ENCODE measurements at regions not wholly inside any gene's neighbourhood (a gene's known extent, or its start where the extent isn't known, plus 50 kb on each side); places are given as distances from the start of the nearest gene placed in this dataset.

DNA sequence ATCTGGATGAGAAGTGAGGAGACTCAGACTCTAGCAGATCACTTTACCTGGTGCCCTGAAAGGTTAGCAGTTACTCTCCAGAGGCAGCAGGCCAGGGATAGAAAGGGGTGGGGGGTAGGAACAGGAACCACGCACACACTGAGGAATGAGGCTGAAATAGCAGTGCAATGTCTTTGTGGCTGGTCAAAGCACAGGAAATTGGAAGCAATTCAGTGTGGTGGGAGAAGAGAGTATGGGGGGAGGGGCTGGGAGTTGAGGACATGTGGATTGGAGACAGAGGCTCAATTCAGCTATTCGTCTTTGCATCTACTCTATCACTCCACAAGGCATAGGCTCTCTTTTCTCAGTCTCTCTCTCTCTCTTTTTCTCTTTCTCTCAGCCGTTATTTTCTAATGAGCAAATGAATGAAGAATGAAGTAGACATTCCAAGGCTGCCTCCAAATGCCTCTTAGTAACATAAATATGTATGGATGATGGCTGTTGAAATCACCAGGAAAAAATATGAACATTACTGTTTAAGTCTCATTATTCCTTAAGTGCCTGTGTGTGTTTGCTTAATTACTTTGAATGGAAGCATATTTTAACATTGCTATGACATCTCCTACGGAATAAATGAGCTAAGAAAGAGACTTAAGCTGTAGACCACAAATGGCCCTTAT, 979.4 kb downstream of the TSN start:
- TF ChIP-seq FOXP2 (optimal IDR thresholded peaks at IDR 0.05; ENCODE audit: borderline replicate concordance, extremely low read depth, extremely low read length, insufficient read depth) (no peak), TAF1 (IDR thresholded peaks at IDR 0.05; ENCODE audit: borderline replicate concordance, insufficient read depth, low read length) (no peak)
- TF ChIP-seq, protein P1, sequence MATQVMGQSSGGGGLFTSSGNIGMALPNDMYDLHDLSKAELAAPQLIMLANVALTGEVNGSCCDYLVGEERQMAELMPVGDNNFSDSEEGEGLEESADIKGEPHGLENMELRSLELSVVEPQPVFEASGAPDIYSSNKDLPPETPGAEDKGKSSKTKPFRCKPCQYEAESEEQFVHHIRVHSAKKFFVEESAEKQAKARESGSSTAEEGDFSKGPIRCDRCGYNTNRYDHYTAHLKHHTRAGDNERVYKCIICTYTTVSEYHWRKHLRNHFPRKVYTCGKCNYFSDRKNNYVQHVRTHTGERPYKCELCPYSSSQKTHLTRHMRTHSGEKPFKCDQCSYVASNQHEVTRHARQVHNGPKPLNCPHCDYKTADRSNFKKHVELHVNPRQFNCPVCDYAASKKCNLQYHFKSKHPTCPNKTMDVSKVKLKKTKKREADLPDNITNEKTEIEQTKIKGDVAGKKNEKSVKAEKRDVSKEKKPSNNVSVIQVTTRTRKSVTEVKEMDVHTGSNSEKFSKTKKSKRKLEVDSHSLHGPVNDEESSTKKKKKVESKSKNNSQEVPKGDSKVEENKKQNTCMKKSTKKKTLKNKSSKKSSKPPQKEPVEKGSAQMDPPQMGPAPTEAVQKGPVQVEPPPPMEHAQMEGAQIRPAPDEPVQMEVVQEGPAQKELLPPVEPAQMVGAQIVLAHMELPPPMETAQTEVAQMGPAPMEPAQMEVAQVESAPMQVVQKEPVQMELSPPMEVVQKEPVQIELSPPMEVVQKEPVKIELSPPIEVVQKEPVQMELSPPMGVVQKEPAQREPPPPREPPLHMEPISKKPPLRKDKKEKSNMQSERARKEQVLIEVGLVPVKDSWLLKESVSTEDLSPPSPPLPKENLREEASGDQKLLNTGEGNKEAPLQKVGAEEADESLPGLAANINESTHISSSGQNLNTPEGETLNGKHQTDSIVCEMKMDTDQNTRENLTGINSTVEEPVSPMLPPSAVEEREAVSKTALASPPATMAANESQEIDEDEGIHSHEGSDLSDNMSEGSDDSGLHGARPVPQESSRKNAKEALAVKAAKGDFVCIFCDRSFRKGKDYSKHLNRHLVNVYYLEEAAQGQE (IDR thresholded peaks at IDR 0.05; ENCODE audit: insufficient read depth in 1 of 2, low read depth in 2 of 2, low read length in 2 of 2), result no peak

DNA sequence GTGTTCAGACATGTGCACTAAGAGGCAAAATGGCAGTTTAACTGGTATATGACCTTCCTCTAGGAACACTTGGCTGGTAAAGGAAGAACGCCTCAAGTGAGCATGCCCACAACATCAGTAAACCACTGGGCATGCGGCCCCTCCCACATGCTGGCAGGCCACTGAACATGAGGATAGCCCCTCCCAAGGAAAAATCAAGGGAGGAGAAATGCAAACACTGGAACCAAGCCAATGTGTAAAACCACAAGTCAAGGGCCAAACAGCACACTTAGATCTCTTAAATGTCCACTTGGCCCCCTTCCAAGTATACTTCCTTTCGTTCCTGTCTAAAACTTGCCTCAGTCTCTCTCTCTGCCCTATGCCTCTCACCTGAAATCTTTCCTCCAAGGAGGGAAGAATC, 980.8 kb downstream of the TSN start:
- TF ChIP-seq FOXP2 (optimal IDR thresholded peaks at IDR 0.05; ENCODE audit: borderline replicate concordance, extremely low read depth, extremely low read length, insufficient read depth), result no peak
- TF ChIP-seq TAF1 (IDR thresholded peaks at IDR 0.05; ENCODE audit: borderline replicate concordance, insufficient read depth, low read length), result no peak
- TF ChIP-seq, protein P1 (IDR thresholded peaks at IDR 0.05; ENCODE audit: insufficient read depth in 1 of 2, low read depth in 2 of 2, low read length in 2 of 2), result no peak
- TF ChIP-seq SIN3A (IDR thresholded peaks at IDR 0.05; ENCODE audit: borderline replicate concordance, insufficient read depth, low read length), result no peak
- no peak for TF ChIP-seq POLR2AphosphoS5 (IDR thresholded peaks at IDR 0.05; ENCODE audit: low read depth, low read length)

DNA sequence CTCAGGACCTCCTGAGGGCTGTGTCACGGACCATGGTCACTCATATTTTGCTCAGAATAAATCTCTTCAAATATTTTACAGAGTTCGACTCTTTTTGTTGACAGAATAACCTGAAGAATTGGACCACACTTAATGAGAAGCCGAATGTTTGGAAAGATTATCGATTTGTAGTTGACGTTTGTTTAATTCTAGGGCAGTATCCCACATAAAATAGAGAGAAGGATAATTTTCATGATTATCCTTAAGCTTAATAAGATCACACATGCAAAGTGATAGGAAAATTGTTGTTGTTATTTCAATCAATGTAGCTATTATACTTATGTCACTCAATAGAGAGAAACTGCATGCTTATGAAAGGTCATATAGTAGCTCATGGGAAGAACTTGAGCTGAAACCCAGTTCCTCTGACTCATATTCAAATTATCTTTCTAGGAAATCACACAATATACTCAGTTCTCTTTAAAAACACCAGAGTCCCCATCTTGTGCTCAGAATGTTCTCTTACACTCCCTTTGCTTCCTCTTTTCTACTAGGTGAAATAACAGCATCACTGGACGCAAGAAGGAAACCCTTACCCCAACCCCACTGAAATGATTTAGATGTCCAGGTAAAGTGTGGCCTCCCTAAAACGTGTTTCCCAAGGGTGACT, 982.1 kb downstream of the TSN start:
- TF ChIP-seq FOXP2 (optimal IDR thresholded peaks at IDR 0.05; ENCODE audit: borderline replicate concordance, extremely low read depth, extremely low read length, insufficient read depth), result no peak

DNA sequence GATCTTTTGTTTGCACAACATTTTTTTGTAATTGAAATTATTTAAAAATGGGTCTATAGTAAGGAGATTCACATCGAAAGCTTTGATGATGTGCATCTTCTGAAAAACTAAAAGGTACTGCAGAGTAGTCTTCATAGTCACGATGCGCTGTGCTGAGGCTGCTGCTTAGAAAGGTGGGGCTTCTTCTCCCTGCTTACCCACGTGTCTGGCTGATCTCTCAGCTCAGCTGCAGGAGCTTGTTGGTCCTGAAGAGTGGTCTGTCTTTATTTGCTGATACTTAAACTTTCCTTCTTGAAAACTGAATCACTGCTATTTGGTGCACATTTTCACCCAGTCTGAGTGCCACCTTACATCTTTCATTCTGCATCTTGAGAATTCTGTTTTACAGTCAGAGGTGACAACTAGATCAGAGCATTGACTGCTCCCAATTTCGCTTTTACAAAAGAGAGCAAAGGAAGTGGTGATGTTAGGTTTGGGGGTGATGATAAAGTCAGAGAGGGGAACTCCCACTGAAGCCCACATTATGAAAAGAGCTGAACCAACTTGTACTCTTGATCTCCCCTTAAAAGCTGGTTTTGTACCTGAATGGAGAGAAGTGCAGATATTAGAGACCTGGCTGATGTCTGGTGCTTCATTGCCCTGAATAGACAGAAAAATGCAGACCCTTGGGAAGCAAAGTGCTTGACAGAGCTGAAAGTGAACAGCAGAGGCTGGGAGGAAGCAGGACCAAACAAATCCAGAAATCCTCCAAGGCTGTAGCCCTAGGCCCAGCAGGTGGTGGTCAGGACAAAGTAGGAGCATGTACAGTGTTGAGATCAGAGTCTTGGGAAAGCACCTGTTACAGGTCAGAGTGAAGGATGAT, 984.5 kb downstream of the TSN start:
- TF ChIP-seq, protein P1 (IDR thresholded peaks at IDR 0.05; ENCODE audit: insufficient read depth in 1 of 2, low read depth in 2 of 2, low read length in 2 of 2), result no peak
- TF ChIP-seq SIN3A (IDR thresholded peaks at IDR 0.05; ENCODE audit: borderline replicate concordance, insufficient read depth, low read length), result no peak

DNA sequence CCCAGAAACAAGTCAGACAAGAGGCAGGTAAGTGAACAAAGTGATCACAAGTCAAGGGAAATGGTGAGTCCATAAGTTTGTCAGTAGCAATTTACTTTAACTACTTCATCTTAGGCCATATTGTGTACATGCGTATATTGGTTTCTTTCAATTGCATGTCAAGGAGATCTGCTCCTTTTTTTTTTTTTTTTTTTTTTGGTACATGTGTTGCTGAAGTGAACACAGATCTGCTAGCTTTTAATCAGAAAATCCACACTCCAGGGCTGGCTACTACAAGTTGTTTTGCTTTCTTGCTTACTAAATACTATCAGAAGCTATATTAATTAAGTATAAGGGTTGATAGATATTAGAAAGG, 985.1 kb downstream of the TSN start:
- TF ChIP-seq SIN3A (IDR thresholded peaks at IDR 0.05; ENCODE audit: borderline replicate concordance, insufficient read depth, low read length), result no peak
- TF ChIP-seq POLR2AphosphoS5 (IDR thresholded peaks at IDR 0.05; ENCODE audit: low read depth, low read length), result no peak
- TF ChIP-seq FOXP2 (optimal IDR thresholded peaks at IDR 0.05; ENCODE audit: borderline replicate concordance, extremely low read depth, extremely low read length, insufficient read depth), result no peak
- TF ChIP-seq, protein P1 (IDR thresholded peaks at IDR 0.05; ENCODE audit: insufficient read depth in 1 of 2, low read depth in 2 of 2, low read length in 2 of 2), result no peak
- no peak for TF ChIP-seq TAF1 (IDR thresholded peaks at IDR 0.05; ENCODE audit: borderline replicate concordance, insufficient read depth, low read length)

All from PFSK-1 (cell line).